MM.1S (cell line): ENCODE measurements at regions not wholly inside any gene's neighbourhood (a gene's known extent, or its start where the extent isn't known, plus 50 kb on each side); places are given as distances from the start of the nearest gene placed in this dataset.

Experiments used
- DNase-seq: peaks from one replicate; pipeline ENCODE4 v3.0.0-alpha.2; 2015
- H2AFZ ChIP-seq: fragments of 300-600 bp; sonication (generic); 2 replicates; pipeline ENCODE4 v1.6.0; 2016; ENCODE audit warnings: antibody characterized with exemption, low read length
- H3F3A ChIP-seq: fragments of 300-600 bp; sonication (generic); 2 replicates; pipeline ENCODE4 v1.6.1; 2016; ENCODE audit warnings: mild to moderate bottlenecking, antibody characterized with exemption, low read length, moderate library complexity, mixed read lengths; ENCODE audit not compliant: insufficient read depth
- H3K27ac ChIP-seq: fragments of 300-600 bp; sonication (generic); 2 replicates; pipeline ENCODE4 v1.5.1; 2016; ENCODE audit warnings: mild to moderate bottlenecking, low read length
- H3K27me3 ChIP-seq: fragments of 300-600 bp; sonication (generic); replicated peaks from 2 replicates; pipeline ENCODE4 v1.6.0; 2016; ENCODE audit warnings: low read length; ENCODE audit not compliant: insufficient read depth
- H3K36me3 ChIP-seq: fragments of 300-600 bp; sonication (generic); replicated peaks from 2 replicates; pipeline ENCODE4 v1.6.1; 2016; ENCODE audit warnings: mild to moderate bottlenecking, low read length, mixed read lengths; ENCODE audit not compliant: insufficient read depth
- H3K4me1 ChIP-seq: fragments of 300-600 bp; sonication (generic); 2 replicates; pipeline ENCODE4 v1.6.1; 2016; ENCODE audit warnings: low read length, mixed read lengths
- H3K4me2 ChIP-seq: fragments of 300-600 bp; sonication (generic); 2 replicates; pipeline ENCODE4 v1.6.0; 2016; ENCODE audit warnings: low read depth, low read length
- H3K4me3 ChIP-seq: fragments of 300-600 bp; sonication (generic); 2 replicates; pipeline ENCODE4 v1.5.1; 2016; ENCODE audit warnings: low read length, mixed read lengths
- H3K79me2 ChIP-seq: fragments of 300-600 bp; sonication (generic); 2 replicates; pipeline ENCODE4 v1.6.1; 2016; ENCODE audit warnings: mixed run types, low read length, mixed read lengths
- H3K9ac ChIP-seq: fragments of 300-600 bp; sonication (generic); 2 replicates; pipeline ENCODE4 v1.6.1; 2016; ENCODE audit warnings: low read length, mixed read lengths
- H3K9me2 ChIP-seq: fragments of 300-600 bp; sonication (generic); replicated peaks from 2 replicates; pipeline ENCODE4 v1.6.1; 2016; ENCODE audit warnings: mild to moderate bottlenecking, low read length, mixed read lengths; ENCODE audit not compliant: insufficient read depth
- H3K9me3 ChIP-seq: fragments of 300-600 bp; sonication (generic); replicated peaks from 2 replicates; pipeline ENCODE4 v1.6.1; 2016; ENCODE audit warnings: mild to moderate bottlenecking, low read length, mixed read lengths; ENCODE audit not compliant: insufficient read depth
- H4K20me1 ChIP-seq: fragments of 300-600 bp; sonication (generic); 2 replicates; pipeline ENCODE4 v1.6.1; 2016; ENCODE audit warnings: mild to moderate bottlenecking, low read length, moderate library complexity, mixed read lengths; ENCODE audit not compliant: insufficient read depth
- EZH2 ChIP-seq: fragments of 300-600 bp; sonication (generic); optimal IDR thresholded peaks from 2 replicates; pipeline ENCODE3; 2017; ENCODE audit warnings: low read depth, mild to moderate bottlenecking, antibody characterized with exemption, low read length, mixed read lengths
- EZH2phosphoT487 ChIP-seq: fragments of 300-600 bp; sonication (generic); IDR thresholded peaks from 2 replicates; pipeline ENCODE4 v1.6.1; 2018; ENCODE audit warnings: antibody characterized with exemption, low read length
- TF ChIP-seq, protein P1 (sequence below): fragments of 300-600 bp; sonication (generic); IDR thresholded peaks from 2 replicates; pipeline ENCODE4 v1.5.1; 2016; ENCODE audit warnings: antibody characterized with exemption, low read length, mixed read lengths

DNA sequence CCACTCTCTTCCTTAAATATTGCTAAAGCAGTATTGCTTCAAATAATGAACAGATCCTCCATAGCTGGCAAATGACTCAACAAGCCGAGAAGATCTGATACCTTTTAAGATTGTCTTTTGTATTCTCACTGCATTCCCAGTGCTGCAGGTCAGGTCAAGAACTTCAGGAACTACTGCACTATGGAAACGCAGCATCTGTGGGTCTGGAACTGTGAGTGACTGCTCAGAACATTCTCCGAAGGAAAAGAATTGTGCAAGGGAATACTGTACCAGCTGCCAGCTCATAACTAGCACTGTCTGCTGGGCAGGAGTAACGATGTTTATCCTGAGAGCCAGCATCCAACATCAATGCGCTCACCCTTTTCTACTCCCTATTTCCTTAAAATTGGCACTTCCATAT, 348.0 kb upstream of the SOX5 start:
- Histone ChIP-seq H4K20me1 (no peaks in the 10 kb centered on the region), H3K9ac (no peak overlapping the region), H3K36me3 (no peaks in the 10 kb centered on the region), H3K27me3 (no peaks in the 10 kb centered on the region), H3K79me2 (no peaks in the 10 kb centered on the region), H3K27ac (no peak overlapping the region), H2AFZ (no peak overlapping the region), H3K9me2 (no peaks in the 10 kb centered on the region), H3K4me1 (no peaks in the 10 kb centered on the region), H3F3A (no peaks in the 10 kb centered on the region), H3K4me2 (no peak overlapping the region), H3K9me3 (no peaks in the 10 kb centered on the region), H3K4me3 (no peak overlapping the region)
- TF ChIP-seq EZH2phosphoT487, result no peak
- TF ChIP-seq EZH2, result no peak
- TF ChIP-seq, protein P1, sequence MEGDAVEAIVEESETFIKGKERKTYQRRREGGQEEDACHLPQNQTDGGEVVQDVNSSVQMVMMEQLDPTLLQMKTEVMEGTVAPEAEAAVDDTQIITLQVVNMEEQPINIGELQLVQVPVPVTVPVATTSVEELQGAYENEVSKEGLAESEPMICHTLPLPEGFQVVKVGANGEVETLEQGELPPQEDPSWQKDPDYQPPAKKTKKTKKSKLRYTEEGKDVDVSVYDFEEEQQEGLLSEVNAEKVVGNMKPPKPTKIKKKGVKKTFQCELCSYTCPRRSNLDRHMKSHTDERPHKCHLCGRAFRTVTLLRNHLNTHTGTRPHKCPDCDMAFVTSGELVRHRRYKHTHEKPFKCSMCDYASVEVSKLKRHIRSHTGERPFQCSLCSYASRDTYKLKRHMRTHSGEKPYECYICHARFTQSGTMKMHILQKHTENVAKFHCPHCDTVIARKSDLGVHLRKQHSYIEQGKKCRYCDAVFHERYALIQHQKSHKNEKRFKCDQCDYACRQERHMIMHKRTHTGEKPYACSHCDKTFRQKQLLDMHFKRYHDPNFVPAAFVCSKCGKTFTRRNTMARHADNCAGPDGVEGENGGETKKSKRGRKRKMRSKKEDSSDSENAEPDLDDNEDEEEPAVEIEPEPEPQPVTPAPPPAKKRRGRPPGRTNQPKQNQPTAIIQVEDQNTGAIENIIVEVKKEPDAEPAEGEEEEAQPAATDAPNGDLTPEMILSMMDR, result no peak
- no peak for DNase-seq

DNA sequence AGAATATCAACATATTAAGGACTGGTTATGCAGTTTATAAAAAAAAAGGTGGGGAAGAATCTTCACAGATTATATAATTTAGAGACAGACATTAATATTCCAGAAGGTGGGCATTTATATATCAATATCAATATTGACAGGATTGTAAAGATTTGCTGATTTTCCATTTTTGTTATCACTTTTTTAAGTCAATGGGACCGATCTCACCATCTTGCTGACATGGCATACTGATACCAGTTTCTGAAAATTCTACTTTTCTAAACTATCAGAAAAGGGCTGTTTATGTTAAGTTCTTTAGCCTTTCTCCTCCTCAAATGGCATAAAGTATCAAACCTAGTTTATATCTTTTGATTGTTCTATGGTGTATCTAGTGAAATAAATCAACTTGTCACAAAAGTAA, 344.1 kb upstream of the SOX5 start:
- no peaks in the 10 kb centered on the region for H3K36me3 ChIP-seq
- H3K9ac ChIP-seq, result no peak overlapping the region
- no peaks in the 10 kb centered on the region for H3K27me3 ChIP-seq
- no peak overlapping the region for H3K27ac ChIP-seq
- H3K79me2 ChIP-seq, result no peaks in the 10 kb centered on the region
- no peaks in the 10 kb centered on the region for H4K20me1 ChIP-seq
- no peaks in the 10 kb centered on the region for H3K4me1 ChIP-seq
- TF ChIP-seq, protein P1, result no peak
- TF ChIP-seq EZH2phosphoT487, result no peak
- no peak for TF ChIP-seq EZH2
- H3K9me3 ChIP-seq, result no peaks in the 10 kb centered on the region
- no peak overlapping the region for H2AFZ ChIP-seq
- H3K9me2 ChIP-seq, result no peaks in the 10 kb centered on the region
- no peak overlapping the region for H3K4me3 ChIP-seq
- no peaks in the 10 kb centered on the region for H3F3A ChIP-seq
- no peak overlapping the region for H3K4me2 ChIP-seq
- no peak for DNase-seq

DNA sequence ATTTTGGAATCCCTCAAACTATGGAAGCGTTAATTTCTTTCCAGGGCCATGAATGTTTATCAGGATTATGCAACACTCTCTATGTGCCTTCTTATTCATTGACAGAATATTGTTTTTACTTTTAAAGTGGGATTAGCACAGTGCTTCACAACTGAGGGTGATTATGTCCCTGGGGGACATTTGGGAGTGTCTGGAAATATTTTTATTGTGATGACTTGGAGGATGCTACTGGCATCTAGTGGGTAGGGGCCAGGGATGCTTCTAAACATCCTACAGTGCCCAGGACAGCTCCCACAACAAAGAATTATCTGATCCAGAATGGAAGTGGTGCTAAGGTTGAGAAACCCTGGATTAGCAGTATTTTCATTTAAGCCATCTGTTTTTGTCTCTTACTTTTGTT, 338.5 kb upstream of the SOX5 start:
- Histone ChIP-seq H3F3A (no peaks in the 10 kb centered on the region), H3K36me3 (no peaks in the 10 kb centered on the region), H3K4me1 (no peaks in the 10 kb centered on the region), H3K9me2 (no peaks in the 10 kb centered on the region), H2AFZ (no peak overlapping the region), H3K4me2 (no peak overlapping the region), H3K79me2 (no peaks in the 10 kb centered on the region), H3K27ac (no peak overlapping the region), H4K20me1 (no peaks in the 10 kb centered on the region), H3K27me3 (no peaks in the 10 kb centered on the region), H3K9ac (no peak overlapping the region), H3K9me3 (no peaks in the 10 kb centered on the region), H3K4me3 (no peak overlapping the region)
- no peak for DNase-seq
- TF ChIP-seq, protein P1, result no peak
- TF ChIP-seq EZH2 (no peak), EZH2phosphoT487 (no peak)
